NT2/D1 (cell line): ENCODE measurements at regions not wholly inside any gene's neighbourhood (a gene's known extent, or its start where the extent isn't known, plus 50 kb on each side); places are given as distances from the start of the nearest gene placed in this dataset.

Source experiments
- SUZ12 ChIP-seq: IDR thresholded peaks from 2 replicates; pipeline ENCODE4 v1.6.1; 2011; ENCODE audit not compliant: insufficient read length, insufficient read depth; ENCODE audit errors: extremely low read depth
- YY1 ChIP-seq: IDR thresholded peaks from 2 replicates; pipeline ENCODE4 v1.6.1; 2011; ENCODE audit not compliant: insufficient read length, insufficient read depth
- ZNF274 ChIP-seq: IDR thresholded peaks from 2 replicates; pipeline ENCODE4 v1.6.1; 2011; ENCODE audit warnings: mild to moderate bottlenecking, low read depth, low read length

DNA sequence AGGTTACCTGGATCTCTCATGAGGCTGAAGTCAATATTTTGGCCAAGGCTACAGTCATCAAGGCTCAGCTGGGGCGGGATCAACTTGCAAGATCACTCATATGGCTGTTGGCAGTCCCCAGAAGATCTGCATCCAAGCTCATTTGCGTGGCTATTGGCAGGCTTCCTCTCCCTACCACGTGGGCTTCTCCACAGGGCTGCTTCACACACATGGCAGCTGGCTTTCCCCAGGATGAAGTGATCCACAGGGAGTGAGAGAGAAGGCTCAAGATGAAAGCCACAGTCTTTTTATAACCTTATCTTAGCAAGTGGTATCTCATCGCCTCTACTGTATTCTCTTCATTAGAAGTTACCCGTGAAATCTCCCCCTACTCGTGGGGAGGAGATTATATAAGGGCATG is 167.4 kb downstream of the TMEM26 start:
- TF ChIP-seq SUZ12 = no peak
- TF ChIP-seq ZNF274 = no peak
- TF ChIP-seq YY1 = no peak
